GM18870 (cell line): ENCODE measurements at regions not wholly inside any gene's neighbourhood (a gene's known extent, or its start where the extent isn't known, plus 50 kb on each side); places are given as distances from the start of the nearest gene placed in this dataset.

Experiments used
- ATAC-seq: cut with Tn5 transposase; IDR thresholded peaks from one replicate; pipeline ENCODE4 v1.9.1; 2021; ENCODE audit warnings: moderate library complexity; ENCODE audit not compliant: unreplicated experiment

GRCh38 chr1:81351864-81352263 lies 448.9 kb upstream of the ADGRL2 start:
- no peak for ATAC-seq

GRCh38 chr1:81349194-81349965 lies 451.4 kb upstream of the ADGRL2 start:
- no peak for ATAC-seq

DNA sequence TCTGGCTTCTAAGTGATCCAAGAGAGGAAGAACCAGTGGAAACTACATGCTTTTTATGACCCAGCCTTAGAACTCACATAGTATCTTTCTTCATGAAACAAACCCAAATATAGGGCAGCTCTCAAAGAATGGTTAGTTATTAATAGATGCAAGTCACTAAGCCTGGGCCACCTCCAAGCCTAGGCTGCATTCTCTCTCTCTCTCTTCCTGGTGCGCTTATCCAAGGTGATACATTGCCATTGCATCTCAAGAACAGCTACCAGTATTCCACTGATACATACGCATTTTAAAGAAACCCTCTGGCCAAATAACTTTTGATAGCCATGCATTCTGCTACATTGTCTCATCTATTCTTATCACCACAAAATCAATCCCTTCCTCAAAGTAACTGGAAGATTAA lies 455.6 kb upstream of the ADGRL2 start:
- ATAC-seq = no peak

DNA sequence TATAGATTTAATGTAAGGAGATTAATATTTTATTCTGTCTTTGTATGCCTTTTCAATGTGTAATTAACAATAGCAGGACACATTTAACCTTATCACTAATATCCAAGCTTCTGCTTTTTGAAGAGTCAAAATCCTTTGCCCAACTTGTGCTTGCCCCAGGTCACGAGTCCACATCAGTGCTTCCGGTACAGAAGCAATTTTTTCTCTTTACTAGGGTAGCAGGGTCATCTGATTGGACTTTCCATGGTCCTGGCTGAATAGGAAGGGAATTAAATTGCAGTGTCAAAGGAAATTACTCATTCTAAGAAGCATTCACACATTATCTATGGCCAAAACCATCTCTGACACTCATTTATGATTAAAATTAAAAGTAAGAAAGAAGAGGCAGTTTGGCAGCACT lies 460.5 kb upstream of the ADGRL2 start:
- ATAC-seq = no peak

GRCh38 chr1:81337226-81337625 lies 463.5 kb upstream of the ADGRL2 start:
- ATAC-seq = no peak

GRCh38 chr1:81335876-81336275 lies 464.9 kb upstream of the ADGRL2 start:
- ATAC-seq = no peak

DNA sequence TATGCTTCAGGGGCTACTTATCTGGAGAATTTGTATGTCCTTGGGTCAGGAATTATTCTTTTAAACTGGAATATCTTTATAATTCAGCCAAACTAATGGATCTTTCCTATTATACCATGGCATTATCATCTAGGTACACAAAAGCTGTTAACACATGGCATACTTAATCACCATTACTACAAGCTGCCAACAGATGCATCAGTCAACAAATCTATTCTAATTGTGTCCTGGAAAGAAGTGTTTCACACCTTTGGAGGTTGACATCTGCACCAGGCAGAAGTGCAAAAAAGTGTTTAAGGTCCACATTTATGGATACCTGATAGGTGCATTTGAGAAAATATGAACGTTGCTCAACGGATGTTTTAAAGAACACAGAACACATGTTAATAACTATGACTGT lies 470.2 kb upstream of the ADGRL2 start:
- no peak for ATAC-seq

GRCh38 chr1:81330111-81330510 lies 470.6 kb upstream of the ADGRL2 start:
- ATAC-seq = no peak

GRCh38 chr1:81329041-81329440 lies 471.7 kb upstream of the ADGRL2 start:
- no peak for ATAC-seq

DNA sequence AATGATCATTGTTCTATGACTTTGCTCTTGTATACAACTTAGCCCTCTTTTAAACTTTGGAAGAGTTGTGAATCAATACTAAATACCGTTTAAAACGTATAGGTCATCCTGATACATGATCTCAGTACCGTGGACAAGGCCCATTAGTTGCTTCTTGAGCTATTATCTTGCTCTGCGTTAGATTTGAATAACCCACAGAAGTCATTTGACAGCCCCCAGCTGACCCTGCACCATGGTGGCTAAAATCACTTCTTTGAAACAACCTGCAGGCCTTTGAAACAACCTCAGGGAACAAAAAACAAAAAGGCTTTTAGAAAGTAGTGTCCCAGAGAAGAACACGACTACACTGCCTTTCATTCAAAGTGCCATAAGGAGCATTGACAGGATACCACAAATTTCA lies 473.0 kb upstream of the ADGRL2 start:
- no peak for ATAC-seq

- ATAC-seq = no peak
Observed at GRCh38 chr1:81327103-81327710, 473.5 kb upstream of the ADGRL2 start.

GRCh38 chr1:81326212-81326611 lies 474.5 kb upstream of the ADGRL2 start:
- no peak for ATAC-seq

- ATAC-seq = no peak
Observed at GRCh38 chr1:81325397-81325796, 475.3 kb upstream of the ADGRL2 start.

- ATAC-seq = no peak
Observed at GRCh38 chr1:81323862-81324261, 476.9 kb upstream of the ADGRL2 start.

- ATAC-seq = no peak
Observed at GRCh38 chr1:81317191-81317590, 483.5 kb upstream of the ADGRL2 start.

DNA sequence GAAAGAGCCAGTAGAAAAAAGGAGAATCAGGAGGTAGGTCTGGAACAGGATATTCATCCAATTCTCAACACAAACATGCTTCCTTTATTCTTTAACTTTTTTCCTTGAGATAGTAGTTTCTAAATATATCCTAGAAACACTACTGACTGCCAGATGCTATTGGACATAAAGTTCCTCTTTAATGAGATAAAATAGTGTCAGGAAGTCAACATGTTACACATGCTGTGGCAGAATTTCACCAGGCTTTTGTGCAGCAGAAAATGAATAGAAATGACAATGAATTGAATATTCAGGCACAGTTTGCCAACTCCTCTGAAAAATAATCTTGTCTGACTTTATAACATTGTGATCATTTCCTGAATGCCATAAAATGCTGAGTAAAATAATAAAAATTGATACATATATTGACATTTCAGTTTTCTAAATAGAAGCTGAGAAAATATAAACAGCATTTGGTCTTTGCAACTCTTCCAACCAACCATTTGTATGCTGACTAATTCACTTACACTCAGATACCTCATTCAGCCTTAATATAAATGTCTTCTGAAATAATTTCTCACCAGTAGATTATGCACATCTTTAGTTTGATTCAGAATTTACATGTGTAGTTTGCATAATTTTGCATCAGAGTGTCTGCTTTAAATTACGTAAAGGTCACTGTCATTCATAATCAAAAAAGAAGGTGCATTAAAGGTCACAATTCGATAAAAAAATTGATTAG lies 486.1 kb upstream of the ADGRL2 start:
- no peak for ATAC-seq

DNA sequence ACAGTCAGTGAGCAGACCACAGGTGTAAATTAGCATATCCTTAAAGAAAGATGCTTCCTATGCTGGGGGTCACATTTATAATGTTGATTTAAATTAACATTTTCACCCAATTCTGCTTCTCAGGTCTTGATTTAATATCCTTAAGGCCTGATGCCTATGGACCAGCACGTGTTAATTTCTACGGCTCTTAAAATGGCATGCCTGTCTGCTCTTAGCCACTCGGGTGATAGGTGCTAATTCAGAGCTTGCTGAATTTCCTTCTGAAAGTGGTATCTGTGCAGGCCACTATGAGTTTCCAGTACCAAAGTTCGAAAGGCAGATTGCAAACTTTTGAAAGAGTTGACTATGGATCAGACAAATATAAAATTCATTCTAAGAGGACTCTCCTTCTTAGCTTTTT lies 487.4 kb upstream of the ADGRL2 start:
- ATAC-seq = no peak

DNA sequence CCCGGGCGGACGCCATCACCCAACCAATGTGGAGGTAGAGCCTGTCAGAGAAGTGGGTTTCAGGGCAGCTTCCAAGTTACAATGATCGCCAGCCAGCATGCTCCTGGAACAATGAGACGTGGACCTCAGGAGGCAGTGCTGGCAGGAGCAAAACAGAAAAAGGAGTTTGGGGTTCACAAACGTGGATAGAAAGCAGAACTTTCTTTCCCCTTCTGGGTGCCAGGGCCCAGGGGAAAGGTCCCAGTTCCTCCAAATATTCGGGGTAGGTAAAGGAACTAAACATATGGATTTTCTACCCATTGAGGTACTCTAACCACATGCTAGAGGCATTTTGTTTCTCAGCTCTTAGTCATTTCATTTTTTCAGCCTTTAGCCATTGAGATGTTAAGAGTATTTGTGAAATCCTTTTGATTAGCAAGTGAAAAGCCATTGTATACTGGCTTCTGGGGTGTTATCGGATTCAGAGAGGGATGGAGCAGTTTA lies 488.4 kb upstream of the ADGRL2 start:
- ATAC-seq = no peak

DNA sequence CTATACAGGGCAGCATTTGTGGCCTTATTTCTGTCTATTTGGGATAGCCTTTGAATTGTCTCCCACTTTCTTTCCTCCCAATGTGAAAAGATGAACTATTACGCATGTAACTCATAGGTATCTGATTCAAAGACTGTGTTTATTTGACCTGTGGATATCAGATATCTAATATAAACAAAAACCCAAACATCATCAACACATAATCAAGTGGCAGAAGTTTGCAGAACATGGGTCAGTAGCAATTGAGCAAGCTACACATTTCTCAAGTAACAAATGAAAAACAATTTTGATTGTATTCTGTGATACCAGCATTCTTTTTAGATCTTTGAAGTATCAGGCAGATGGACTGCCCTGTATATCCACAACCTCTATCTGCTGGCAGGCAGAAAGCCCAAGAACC lies 490.5 kb upstream of the ADGRL2 start:
- ATAC-seq = no peak

DNA sequence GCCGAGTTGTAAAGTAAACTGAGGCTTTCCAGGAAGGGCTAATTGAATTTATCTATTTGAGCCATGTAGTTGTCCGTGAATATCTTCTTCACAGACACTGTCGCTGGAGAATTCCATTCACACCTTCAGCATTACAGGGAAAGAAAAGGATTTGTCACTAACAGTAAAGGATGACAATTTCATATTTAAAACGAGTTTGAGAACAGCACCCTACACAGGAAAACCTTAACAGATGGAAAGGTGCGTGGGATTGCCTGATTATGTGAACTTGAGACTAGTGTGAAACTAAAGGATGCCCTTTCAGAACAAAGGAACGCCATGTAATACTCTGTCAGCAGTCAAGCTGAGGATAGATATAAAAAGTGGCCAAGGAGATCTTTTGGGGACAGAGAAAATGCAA lies 492.5 kb upstream of the ADGRL2 start:
- ATAC-seq = no peak

- no peak for ATAC-seq
Observed at GRCh38 chr1:81307786-81308185, 492.9 kb upstream of the ADGRL2 start.

GRCh38 chr1:81305997-81306452 lies 494.7 kb upstream of the ADGRL2 start:
- no peak for ATAC-seq
